RWPE2 (cell line): ENCODE measurements at regions not wholly inside any gene's neighbourhood (a gene's known extent, or its start where the extent isn't known, plus 50 kb on each side); places are given as distances from the start of the nearest gene placed in this dataset.

Source experiments
- ATAC-seq: fragments of 200-7000 bp; cut with Tn5 transposase; 3 replicates; pipeline ENCODE4 v1.9.1; 2021; ENCODE audit warnings: low read depth
- DNase-seq: peaks from one replicate; pipeline ENCODE4 v3.0.0-alpha.2; 2020; ENCODE audit warnings: low spot score
- H3K27ac ChIP-seq: fragments of 450-650 bp; 2 replicates; pipeline ENCODE4 v1.5.1; 2017; ENCODE audit warnings: mild to moderate bottlenecking; ENCODE audit not compliant: poor library complexity, severe bottlenecking
- H3K27me3 ChIP-seq: fragments of 250-450 bp; sonication (Bioruptor Pico); 2 replicates; pipeline ENCODE4 v1.5.1; 2021; ENCODE audit warnings: mild to moderate bottlenecking, moderate library complexity; ENCODE audit not compliant: insufficient read depth, poor library complexity, severe bottlenecking
- H3K36me3 ChIP-seq: fragments of 250-450 bp; sonication (Bioruptor Pico); 2 replicates; pipeline ENCODE4 v1.5.1; 2020; ENCODE audit warnings: low read depth, mild to moderate bottlenecking, moderate library complexity
- H3K4me1 ChIP-seq: fragments of 250-450 bp; sonication (Bioruptor Pico); 2 replicates; pipeline ENCODE4 v1.5.1; 2021; ENCODE audit warnings: mild to moderate bottlenecking, moderate library complexity; ENCODE audit not compliant: insufficient read depth, poor library complexity, severe bottlenecking
- H3K4me3 ChIP-seq: fragments of 250-450 bp; sonication (Bioruptor Pico); 2 replicates; pipeline ENCODE4 v1.5.1; 2021; ENCODE audit warnings: mild to moderate bottlenecking, moderate library complexity; ENCODE audit not compliant: severe bottlenecking
- H3K9me3 ChIP-seq: fragments of 250-450 bp; sonication (Bioruptor Pico); 2 replicates; pipeline ENCODE4 v1.5.1; 2021; ENCODE audit warnings: mild to moderate bottlenecking, moderate library complexity; ENCODE audit not compliant: severe bottlenecking
- CTCF ChIP-seq: fragments of 450-650 bp; IDR thresholded peaks from one replicate; pipeline ENCODE4 v1.5.1; 2017; ENCODE audit warnings: mild to moderate bottlenecking, moderate library complexity; ENCODE audit not compliant: poor library complexity, severe bottlenecking

- TF ChIP-seq CTCF = no peak
- no peaks in the 10 kb centered on the region for H3K4me1 ChIP-seq
- H3K36me3 ChIP-seq = no peaks in the 10 kb centered on the region
- H3K27me3 ChIP-seq = no peaks in the 10 kb centered on the region
- no peak overlapping the region for H3K27ac ChIP-seq
- DNase-seq = no peak
- no peak for ATAC-seq
- H3K4me3 ChIP-seq = no peak overlapping the region
- H3K9me3 ChIP-seq = no peaks in the 10 kb centered on the region
These were observed 1407.9 kb upstream of the MAP3K7 start for GRCh38 chr6:91994787-91995186.

GRCh38 chr6:91982559-91982958, 1395.7 kb upstream of the MAP3K7 start:
- no peaks in the 10 kb centered on the region for H3K27me3 ChIP-seq
- ATAC-seq = no peak
- no peak for TF ChIP-seq CTCF

GRCh38 chr6:91976797-91977196, 1389.9 kb upstream of the MAP3K7 start:
- TF ChIP-seq CTCF = no peak
- H3K9me3 ChIP-seq = no peaks in the 10 kb centered on the region

More at GRCh38 chr6:91982559-91982958, 1395.7 kb upstream of the MAP3K7 start:
- no peak for DNase-seq
- H3K4me3 ChIP-seq = no peak overlapping the region
- no peak overlapping the region for H3K27ac ChIP-seq
- no peaks in the 10 kb centered on the region for H3K4me1 ChIP-seq
- no peaks in the 10 kb centered on the region for H3K36me3 ChIP-seq
- no peaks in the 10 kb centered on the region for H3K9me3 ChIP-seq

GRCh38 chr6:91970700-91971099, 1383.8 kb upstream of the MAP3K7 start:
- Histone ChIP-seq H3K27ac (no peak overlapping the region), H3K4me1 (no peaks in the 10 kb centered on the region), H3K4me3 (no peak overlapping the region), H3K27me3 (no peaks in the 10 kb centered on the region), H3K36me3 (no peaks in the 10 kb centered on the region), H3K9me3 (peaks cover 4% of the 10 kb centered on the region)
- no peak for ATAC-seq
- DNase-seq = no peak
- no peak for TF ChIP-seq CTCF

More at GRCh38 chr6:91976797-91977196, 1389.9 kb upstream of the MAP3K7 start:
- Histone ChIP-seq H3K4me3 (no peak overlapping the region), H3K36me3 (no peaks in the 10 kb centered on the region), H3K27ac (no peak overlapping the region), H3K27me3 (no peaks in the 10 kb centered on the region), H3K4me1 (no peaks in the 10 kb centered on the region)
- ATAC-seq (no peak), DNase-seq (no peak)

- Histone ChIP-seq H3K27ac (no peak overlapping the region), H3K4me1 (no peaks in the 10 kb centered on the region), H3K9me3 (peaks cover 4% of the 10 kb centered on the region), H3K4me3 (no peak overlapping the region), H3K36me3 (no peaks in the 10 kb centered on the region), H3K27me3 (no peaks in the 10 kb centered on the region)
- no peak for DNase-seq
- TF ChIP-seq CTCF = no peak
- ATAC-seq = no peak
These were observed 1379.0 kb upstream of the MAP3K7 start for GRCh38 chr6:91965872-91966271.
